Adipocyte (in vitro differentiated cells): ENCODE measurements at regions not wholly inside any gene's neighbourhood (a gene's known extent, or its start where the extent isn't known, plus 50 kb on each side); places are given as distances from the start of the nearest gene placed in this dataset.
A peak's percentile ranks its signal among the peaks of the same experiment; 100 is the strongest.
"Not testable (repeated sequence)": the region's sequence is repeated elsewhere in the genome, so short reads cannot be mapped to it uniquely, and the experiment has no call there.

ENCODE experiments used
- DNase-seq: peaks from one replicate; pipeline ENCODE4 v3.0.0-alpha.2; 2015; ENCODE audit warnings: low read depth
- H3K27me3 ChIP-seq: replicated peaks from 2 replicates; pipeline ENCODE4 v1.7.0; 2013; ENCODE audit warnings: mild to moderate bottlenecking, low read length, moderate library complexity; ENCODE audit not compliant: control insufficient read depth, insufficient read depth
- H3K36me3 ChIP-seq: 2 replicates; pipeline ENCODE4 v1.7.0; 2013; ENCODE audit warnings: low read length, mild to moderate bottlenecking, moderate library complexity; ENCODE audit not compliant: control insufficient read depth, insufficient read depth, severe bottlenecking
- H3K4me1 ChIP-seq: 2 replicates; pipeline ENCODE4 v1.7.0; 2013; ENCODE audit warnings: mild to moderate bottlenecking, low read length, moderate library complexity; ENCODE audit not compliant: control insufficient read depth, insufficient read depth
- H3K4me3 ChIP-seq: 2 replicates; pipeline ENCODE4 v1.7.0; 2013; ENCODE audit warnings: mild to moderate bottlenecking, low read length, moderate library complexity
- H3K9ac ChIP-seq: 2 replicates; pipeline ENCODE4 v1.7.0; 2013; ENCODE audit warnings: mild to moderate bottlenecking, low read length, moderate library complexity
- H3K9me3 ChIP-seq: 2 replicates; pipeline ENCODE4 v1.7.0; 2013; ENCODE audit warnings: mild to moderate bottlenecking, low read length, moderate library complexity; ENCODE audit not compliant: control insufficient read depth

DNA sequence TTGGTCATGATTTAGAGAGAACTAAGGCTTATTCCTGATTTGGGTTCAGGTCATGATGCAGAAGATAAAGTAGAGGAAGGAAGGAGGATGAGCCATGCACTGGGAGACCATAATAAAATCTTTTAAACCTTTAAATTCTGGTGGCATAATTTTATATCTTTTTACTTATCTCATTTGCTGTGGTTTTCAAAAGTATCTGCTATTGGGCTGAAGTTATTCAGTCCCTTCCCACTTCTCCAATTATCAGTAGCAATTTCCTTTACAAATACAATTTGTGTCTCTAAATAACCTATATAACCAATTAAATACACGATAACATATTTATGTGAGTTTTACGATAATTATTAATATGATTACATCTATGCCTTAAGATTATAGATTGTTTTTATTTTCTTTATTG, 194.8 kb upstream of the SLC8A1 start:
- H3K4me3 ChIP-seq, result no peak overlapping the region
- H3K36me3 ChIP-seq, result no peaks in the 10 kb centered on the region
- no peak for DNase-seq
- no peaks in the 10 kb centered on the region for H3K9me3 ChIP-seq
- H3K9ac ChIP-seq, result no peak overlapping the region
- no peaks in the 10 kb centered on the region for H3K4me1 ChIP-seq
- no peaks in the 10 kb centered on the region for H3K27me3 ChIP-seq

DNA sequence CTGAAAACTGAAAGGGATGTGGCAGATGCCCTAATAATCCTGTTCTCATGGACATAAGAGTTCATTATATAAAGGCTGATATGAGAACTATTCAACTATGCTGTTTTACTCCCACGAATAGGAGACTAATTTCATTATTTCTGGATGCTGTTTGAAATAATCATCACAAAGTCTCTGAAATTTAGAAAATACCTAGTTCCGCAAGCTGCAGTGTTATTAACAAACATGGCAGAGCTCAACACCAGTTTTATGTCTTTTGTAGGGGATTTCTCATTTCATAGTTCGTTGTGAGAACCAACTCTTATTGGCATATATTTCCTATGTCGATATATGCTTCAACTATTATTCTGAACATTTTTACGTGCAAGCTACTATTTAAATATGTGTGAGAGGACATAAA, 200.3 kb upstream of the SLC8A1 start:
- H3K4me3 ChIP-seq, result no peak overlapping the region
- H3K9me3 ChIP-seq, result no peaks in the 10 kb centered on the region
- no peak overlapping the region for H3K9ac ChIP-seq
- H3K4me1 ChIP-seq, result peaks cover 10% of the 10 kb centered on the region
- no peaks in the 10 kb centered on the region for H3K27me3 ChIP-seq
- no peaks in the 10 kb centered on the region for H3K36me3 ChIP-seq
- DNase-seq, result no peak

DNA sequence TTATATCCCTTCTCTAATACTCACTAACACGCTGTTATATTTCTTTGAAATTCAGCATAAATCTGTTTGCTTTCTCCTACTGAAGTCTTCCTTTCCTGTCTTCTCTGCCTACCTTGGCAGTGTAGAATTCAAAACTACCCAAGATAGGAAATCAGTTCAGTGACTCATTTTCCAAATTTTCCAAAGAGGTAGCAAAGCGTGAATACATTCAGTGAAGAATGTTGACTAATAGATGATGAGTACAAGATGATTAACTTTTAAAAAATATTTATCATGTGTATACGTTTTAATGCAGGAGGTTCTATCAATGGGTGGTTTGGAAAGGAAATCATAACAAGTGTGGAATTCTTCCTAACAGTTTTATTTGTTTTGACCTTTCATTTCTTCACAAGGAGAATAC, 201.9 kb upstream of the SLC8A1 start:
- Histone ChIP-seq H3K4me3 (no peak overlapping the region), H3K9ac (no peak overlapping the region), H3K9me3 (no peaks in the 10 kb centered on the region), H3K4me1 (peaks cover 10% of the 10 kb centered on the region), H3K36me3 (no peaks in the 10 kb centered on the region), H3K27me3 (no peaks in the 10 kb centered on the region)
- no peak for DNase-seq

DNA sequence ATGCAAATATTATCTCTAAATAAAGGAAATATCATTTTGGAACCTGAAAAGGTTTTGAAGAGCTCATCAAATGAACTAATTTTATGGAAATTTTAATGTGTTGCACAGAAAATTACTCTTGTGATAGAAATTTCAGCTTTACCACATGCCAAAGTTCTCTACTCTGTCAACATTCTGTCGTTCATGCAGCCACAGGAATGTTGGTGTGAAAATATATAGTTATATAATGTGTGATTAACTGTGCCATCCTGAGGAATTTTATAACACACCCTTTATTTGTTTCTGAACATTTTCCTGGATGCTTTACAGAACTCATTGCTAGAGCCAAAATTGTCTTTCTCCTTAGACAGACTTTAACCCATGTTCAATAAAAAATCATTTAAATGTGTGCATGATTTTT, 202.5 kb upstream of the SLC8A1 start:
- Histone ChIP-seq H3K9ac (no peak overlapping the region), H3K4me3 (no peak overlapping the region), H3K27me3 (no peaks in the 10 kb centered on the region), H3K9me3 (no peaks in the 10 kb centered on the region), H3K4me1 (peaks cover 10% of the 10 kb centered on the region), H3K36me3 (no peaks in the 10 kb centered on the region)
- DNase-seq, result no peak

DNA sequence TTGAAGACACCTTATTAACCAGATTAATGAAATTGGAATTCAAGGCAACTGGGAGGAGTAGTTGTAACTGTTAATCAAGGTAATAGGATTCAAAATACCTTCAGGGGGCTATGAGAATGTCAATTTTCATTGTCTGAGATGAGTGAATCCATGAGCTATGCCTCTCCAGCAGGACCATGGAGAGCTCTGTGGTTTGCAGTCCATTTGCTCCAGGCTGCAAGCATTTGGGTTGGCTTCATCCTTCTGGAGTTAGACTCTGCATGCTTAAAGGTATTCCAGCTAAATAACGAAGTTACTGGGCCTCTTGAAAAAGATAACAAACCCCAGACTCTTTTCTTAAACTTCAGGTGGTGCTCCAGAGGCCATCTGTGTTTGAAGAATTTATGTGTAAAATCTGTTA, 207.1 kb upstream of the SLC8A1 start:
- no peaks in the 10 kb centered on the region for H3K36me3 ChIP-seq
- H3K9me3 ChIP-seq, result no peaks in the 10 kb centered on the region
- H3K27me3 ChIP-seq, result no peaks in the 10 kb centered on the region
- no peak overlapping the region for H3K9ac ChIP-seq
- H3K4me1 ChIP-seq, result peaks cover 6% of the 10 kb centered on the region
- peak; percentile 56 for DNase-seq
- no peak overlapping the region for H3K4me3 ChIP-seq

DNA sequence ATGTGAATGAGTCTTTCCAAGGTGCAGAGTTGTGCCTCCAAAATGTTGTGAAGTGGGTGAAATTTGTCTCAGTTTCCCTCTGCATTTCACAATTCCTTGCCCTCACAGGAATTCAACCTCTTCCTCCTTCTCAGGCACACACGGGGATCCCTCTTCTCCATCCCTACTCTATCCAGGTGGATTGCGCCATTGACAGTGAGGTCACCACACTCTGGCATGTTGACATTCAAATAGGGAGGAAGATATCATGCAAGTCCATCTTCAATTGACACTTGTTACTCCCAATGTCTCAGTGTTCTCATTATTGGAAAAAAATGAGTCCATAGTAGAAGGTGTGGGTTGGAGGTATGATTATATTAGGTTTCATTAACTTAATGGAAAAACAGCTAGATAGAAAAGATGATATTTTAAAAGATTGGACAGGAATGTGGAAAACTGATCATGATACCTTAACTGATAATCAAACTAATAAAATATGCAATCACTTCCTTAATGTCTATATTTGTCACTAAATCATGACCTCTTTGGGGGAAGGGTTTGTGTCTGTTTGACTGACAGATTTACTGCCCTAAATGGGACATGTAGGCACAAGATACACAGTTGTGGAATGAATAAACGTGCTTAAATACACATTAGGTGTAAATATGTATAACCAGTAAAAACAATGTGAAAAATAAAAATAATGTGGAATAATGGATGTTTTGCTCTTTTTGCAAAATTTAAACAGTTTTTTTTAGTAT, 213.8 kb upstream of the SLC8A1 start:
- H3K4me1 ChIP-seq, result peaks cover 21% of the 10 kb centered on the region
- no peaks in the 10 kb centered on the region for H3K36me3 ChIP-seq
- H3K4me3 ChIP-seq, result no peak overlapping the region
- no peaks in the 10 kb centered on the region for H3K9me3 ChIP-seq
- no peak for DNase-seq
- H3K27me3 ChIP-seq, result no peaks in the 10 kb centered on the region
- H3K9ac ChIP-seq, result no peak overlapping the region

DNA sequence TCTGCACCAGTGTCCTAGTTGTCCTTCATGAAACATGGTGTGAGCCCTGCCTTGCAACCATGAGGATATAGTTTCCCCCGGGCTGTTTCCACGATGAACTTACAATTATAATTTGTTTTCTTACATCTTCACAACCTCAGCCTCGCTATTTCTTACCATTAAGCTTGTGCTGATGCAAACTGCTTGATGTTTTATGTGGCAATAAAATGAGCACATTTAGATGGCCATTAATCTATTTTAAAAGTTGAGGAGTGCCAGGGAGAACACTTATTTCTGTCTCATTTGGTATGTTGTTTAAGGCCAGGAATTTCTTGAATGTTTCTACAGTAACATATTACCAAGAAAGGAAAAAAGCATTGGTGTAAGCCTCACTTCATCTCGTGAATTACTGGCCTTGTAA, 214.5 kb upstream of the SLC8A1 start:
- DNase-seq, result no peak
- no peak overlapping the region for H3K4me3 ChIP-seq
- H3K27me3 ChIP-seq, result no peaks in the 10 kb centered on the region
- no peak overlapping the region for H3K9ac ChIP-seq
- no peaks in the 10 kb centered on the region for H3K9me3 ChIP-seq
- H3K36me3 ChIP-seq, result no peaks in the 10 kb centered on the region
- H3K4me1 ChIP-seq, result peaks cover 21% of the 10 kb centered on the region

DNA sequence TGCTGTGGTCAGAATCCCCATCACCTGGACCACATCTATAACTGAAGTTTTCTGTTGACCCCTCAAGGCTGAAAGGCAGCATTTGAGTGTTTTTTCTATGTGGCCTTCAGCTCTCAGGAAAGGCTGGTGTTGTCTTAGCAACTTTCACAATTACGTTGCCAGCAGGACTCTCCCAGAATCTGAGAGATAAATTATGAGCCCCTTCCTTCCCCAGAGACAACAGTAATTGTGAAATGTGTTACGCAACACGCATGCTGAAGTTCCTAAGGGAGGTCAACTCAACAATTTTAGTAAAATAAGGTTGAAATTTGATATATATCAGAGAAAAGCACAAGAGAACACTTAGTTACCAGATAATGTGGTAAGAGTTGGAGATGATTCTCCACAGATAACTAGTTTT, 216.5 kb upstream of the SLC8A1 start:
- Histone ChIP-seq H3K4me1 (peaks cover 21% of the 10 kb centered on the region), H3K4me3 (no peak overlapping the region), H3K9ac (no peak overlapping the region), H3K9me3 (no peaks in the 10 kb centered on the region), H3K36me3 (no peaks in the 10 kb centered on the region), H3K27me3 (no peaks in the 10 kb centered on the region)
- DNase-seq, result peak; percentile 75

DNA sequence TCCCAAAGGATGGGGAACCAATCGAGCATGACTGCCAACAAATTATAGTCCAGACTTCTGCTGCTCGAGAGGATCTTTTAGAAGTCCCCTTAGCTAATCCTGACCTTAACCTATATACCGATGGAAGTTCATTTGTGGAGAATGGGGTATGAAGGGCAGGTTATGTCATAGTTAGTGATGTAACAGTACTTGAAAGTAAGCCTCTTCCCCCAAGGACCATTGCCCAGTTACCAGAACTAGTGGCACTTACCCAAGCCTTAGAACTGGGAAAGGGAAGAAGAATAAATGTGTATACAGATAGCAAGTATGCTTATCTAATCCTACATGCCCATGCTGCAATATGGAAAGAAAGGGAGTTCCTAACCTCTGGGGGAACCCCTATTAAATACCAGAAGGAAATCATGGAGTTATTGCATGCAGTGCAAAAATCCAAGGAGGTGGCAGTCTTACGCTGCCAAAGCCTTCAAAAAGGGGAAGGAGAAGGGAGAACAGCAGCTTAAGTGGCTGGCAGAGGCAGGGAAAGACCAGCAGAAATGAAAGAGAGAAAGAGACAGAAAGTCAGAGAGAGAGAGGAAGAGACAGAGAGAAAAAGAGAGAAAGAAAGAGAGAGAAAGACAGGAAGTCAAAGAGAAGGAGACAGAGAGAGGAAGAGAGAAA, 224.4 kb upstream of the SLC8A1 start:
- DNase-seq, H3K9ac ChIP-seq, H3K4me3 ChIP-seq, H3K27me3 ChIP-seq, H3K9me3 ChIP-seq, H3K36me3 ChIP-seq, H3K4me1 ChIP-seq: not testable (repeated sequence)

DNA sequence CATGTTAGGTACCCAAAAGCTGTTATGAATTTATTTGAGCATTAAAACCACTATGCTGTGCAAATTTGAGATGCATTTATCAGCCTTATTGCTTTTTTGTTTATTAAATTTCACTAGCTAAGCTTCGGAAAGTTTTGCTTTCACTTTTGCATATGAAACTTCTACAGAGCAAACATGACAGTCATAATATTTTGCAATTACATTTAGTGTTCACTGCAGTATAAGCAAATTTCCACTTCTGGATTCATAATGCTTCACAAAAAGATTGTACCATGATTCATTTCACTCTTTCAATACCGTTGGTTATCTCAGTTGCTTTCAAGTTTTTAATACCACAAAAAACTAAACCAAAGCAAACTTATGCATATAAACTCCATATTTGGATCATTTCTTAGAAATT, 228.7 kb upstream of the SLC8A1 start:
- DNase-seq, result peak; percentile 70
- no peaks in the 10 kb centered on the region for H3K27me3 ChIP-seq
- peaks cover 4% of the 10 kb centered on the region for H3K9me3 ChIP-seq
- peak overlapping the region; percentile 73 for H3K4me3 ChIP-seq
- peaks cover 6% of the 10 kb centered on the region for H3K4me1 ChIP-seq
- H3K9ac ChIP-seq, result peak overlapping the region; percentile 73
- no peaks in the 10 kb centered on the region for H3K36me3 ChIP-seq

DNA sequence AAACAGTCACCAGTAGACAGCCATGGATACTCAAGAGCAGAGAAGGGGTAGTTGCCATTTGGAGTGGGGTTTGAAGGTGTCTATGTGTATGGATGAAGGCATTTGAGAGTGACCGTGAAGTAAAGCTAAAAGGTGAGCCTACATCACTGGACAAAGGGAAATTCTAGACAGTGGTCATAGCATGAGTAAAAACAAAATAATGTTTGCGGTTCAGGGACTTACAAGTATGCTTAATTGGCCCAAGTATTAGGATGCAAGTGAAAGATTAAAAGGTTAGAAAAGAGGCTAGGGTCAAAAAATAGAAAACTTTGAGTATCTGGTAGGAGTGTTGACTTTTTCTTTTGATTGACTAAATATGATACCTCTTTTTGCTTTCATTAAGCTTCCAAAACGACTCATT, 238.1 kb upstream of the SLC8A1 start:
- Histone ChIP-seq H3K4me3 (no peak overlapping the region), H3K9ac (no peak overlapping the region), H3K36me3 (no peaks in the 10 kb centered on the region), H3K9me3 (no peaks in the 10 kb centered on the region), H3K4me1 (no peaks in the 10 kb centered on the region), H3K27me3 (no peaks in the 10 kb centered on the region)
- DNase-seq, result no peak

DNA sequence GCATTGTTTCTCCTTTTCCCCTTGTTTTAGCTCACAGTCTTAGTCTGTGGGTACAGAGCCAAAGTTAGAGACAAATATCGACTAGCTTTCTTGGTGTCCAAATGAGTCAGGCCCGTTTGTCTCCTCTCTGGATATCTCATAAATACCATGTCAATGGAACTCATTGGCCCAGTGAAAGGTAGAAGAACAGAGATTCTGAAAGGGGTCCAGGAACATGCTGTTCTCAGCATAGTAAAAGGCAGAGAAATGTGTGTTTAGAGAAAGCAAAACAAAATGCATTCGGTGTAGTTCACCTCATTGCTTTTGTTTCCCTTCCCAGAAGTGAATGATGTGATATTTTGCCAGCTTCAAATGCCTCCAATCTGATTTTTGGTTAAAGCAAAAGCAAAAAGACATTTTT, 238.6 kb upstream of the SLC8A1 start:
- Histone ChIP-seq H3K4me1 (no peaks in the 10 kb centered on the region), H3K4me3 (no peak overlapping the region), H3K9ac (no peak overlapping the region), H3K27me3 (no peaks in the 10 kb centered on the region), H3K9me3 (no peaks in the 10 kb centered on the region), H3K36me3 (no peaks in the 10 kb centered on the region)
- no peak for DNase-seq
